Activated CD4-positive, alpha-beta T cell treated with anti-CD3 and anti-CD28 coated beads, Interleukin-2, amount 50 U/mL, for 48 hours (primary cell): ENCODE measurements at regions not wholly inside any gene's neighbourhood (a gene's known extent, or its start where the extent isn't known, plus 50 kb on each side); places are given as distances from the start of the nearest gene placed in this dataset.
A peak's percentile ranks its signal among the peaks of the same experiment; 100 is the strongest.
"Not testable (repeated sequence)": the region's sequence is repeated elsewhere in the genome, so short reads cannot be mapped to it uniquely, and the experiment has no call there.

Experiments
- DNase-seq, 2 experiments: peaks; one replicate each; pipeline ENCODE4 v3.0.0-alpha.2; 2020

DNA sequence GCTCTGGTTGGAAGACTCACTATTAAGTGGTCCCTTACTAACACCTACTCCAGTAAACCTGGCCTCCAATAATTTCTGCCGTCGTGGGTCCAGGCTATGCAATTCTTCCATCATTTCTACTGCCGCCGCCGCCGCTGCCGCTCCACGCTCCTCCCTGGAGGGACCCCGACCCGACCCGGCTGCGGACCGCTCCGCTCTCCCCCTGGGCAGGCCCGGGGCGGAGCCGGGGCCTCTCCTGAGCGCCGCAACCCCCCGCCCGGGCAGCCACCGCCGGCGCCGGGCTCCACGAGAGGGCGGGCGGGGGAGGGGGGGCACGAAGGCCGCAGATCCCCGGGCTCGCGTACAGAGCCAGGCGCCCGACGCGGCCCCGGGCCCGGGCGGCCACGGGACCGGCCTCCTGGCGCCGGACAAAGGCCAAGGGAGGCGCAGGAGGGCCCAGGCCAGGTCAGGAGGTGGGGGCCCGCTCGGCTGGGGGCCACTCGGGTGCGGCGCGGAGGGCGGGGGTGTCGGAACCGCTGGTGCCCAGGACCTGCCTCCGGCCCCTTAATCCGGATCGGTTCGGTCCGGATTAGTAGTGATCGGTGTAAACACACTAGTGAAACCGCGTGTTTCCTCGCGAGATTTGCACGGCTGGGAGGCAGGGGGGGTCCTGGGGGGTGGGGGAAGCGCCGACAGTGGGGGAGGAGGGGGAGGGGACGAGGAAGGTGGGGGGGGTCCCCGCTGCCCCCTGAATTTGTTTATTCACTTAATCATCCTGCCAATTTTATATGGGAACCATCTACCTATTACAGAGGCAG lies 215.1 kb upstream of the CCL2 start:
- DNase-seq, result peak; percentile 13 to 24

- no peak for DNase-seq
Measured at GRCh38 chr17:34045990-34046389, 209.1 kb upstream of the CCL2 start.

GRCh38 chr17:34051046-34051445 lies 204.0 kb upstream of the CCL2 start:
- DNase-seq, result no peak

GRCh38 chr17:34054495-34054894 lies 200.6 kb upstream of the CCL2 start:
- DNase-seq, result no peak

DNA sequence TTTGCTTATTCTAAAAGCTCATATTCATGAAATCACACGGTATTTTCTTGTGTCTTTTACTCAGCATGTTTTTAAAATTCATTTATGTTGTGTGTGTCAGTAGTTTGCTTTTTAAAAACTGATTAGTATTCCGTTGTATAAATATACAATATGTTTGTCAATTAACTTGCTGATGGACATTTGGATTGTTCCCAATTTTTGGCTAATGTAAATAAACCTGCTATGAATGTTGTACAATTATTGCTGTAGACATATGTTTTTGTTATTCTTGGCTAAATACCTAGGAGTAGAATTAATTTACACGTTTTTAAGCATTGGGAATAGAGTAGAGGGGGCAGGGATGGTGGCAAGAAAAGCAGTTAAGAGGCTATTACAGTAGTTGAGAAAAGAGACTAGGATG lies 199.5 kb upstream of the CCL2 start:
- DNase-seq, result no peak

DNA sequence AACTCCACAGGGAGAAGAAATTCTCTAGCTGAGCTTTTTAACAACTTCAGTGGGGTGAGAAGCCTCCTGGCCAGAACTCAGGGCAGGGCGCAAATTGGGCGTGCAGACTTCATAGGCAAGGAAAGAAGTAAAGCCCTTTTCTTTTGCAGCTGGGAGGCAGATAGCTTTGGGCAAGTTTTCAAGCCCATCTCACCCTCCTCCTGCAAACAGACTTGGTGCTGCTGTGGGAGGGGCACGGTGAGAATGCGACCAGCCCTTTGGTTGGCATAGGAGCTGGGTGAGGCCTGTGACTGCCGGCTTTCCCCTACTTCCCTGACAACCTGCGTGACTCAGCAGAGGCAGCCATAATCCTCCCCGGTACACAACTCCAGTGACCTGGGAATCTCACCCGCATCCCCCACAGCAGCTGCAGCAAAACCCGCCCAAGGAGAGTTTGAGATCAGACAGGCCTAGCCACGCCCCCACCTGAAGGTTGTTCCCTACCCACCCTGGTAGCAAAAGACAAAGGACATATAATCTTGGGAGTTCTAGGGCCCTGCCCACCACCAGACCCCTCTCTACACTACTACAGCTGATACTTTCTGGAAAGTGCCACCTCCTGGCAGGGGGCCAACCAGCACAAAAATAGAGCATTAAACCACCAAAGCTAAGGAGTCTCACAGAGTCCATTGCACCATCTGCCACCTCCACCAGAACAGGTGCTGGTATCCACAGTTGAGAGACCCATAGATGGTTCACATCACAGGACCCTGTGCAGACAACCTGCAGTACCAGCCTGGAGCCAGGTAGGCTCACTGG lies 195.5 kb upstream of the CCL2 start:
- no peak for DNase-seq

- no peak for DNase-seq
Measured at GRCh38 chr17:34066528-34066927, 188.6 kb upstream of the CCL2 start.

DNA sequence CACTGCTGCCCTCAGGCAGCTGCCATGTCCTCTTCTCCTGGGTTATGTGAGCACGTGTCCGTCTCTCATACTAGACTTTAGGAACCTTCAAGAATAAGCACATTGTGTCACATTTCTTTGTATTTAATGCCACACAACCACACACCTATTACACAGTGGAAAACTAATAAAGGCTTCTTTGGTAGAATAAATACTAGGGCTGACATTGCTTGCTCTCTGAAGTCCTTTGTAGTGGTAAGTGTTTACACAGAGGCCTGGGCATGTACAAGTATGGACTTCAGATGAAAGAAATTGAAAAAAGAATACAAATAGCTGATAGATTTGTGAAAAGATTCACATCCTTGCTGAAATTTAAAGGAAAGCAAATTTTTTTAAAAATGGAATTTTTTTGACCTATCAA lies 188.1 kb upstream of the CCL2 start:
- DNase-seq, result no peak

DNA sequence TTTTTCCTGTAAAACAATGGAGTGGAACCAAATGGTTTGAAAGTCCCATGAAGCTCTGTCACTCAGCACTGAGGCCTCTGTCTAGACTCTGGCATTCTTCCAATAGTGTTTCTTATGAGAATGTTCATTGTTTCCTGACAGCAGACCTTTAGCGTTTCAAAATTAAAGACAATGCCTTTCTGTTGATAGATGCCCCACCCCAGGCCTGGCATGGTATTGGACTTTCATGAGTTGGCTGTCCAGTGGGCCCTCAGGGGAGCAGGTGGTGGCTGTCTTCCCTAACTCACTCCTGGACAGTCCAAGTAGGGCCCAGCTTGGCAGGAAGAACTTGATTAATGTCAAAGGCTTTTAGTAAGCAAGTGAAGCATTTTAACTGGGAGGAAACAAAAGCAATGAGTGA lies 186.5 kb upstream of the CCL2 start:
- no peak for DNase-seq

GRCh38 chr17:34070712-34071111 lies 184.4 kb upstream of the CCL2 start:
- no peak for DNase-seq

GRCh38 chr17:34071886-34072420 lies 183.1 kb upstream of the CCL2 start:
- no peak for DNase-seq

DNA sequence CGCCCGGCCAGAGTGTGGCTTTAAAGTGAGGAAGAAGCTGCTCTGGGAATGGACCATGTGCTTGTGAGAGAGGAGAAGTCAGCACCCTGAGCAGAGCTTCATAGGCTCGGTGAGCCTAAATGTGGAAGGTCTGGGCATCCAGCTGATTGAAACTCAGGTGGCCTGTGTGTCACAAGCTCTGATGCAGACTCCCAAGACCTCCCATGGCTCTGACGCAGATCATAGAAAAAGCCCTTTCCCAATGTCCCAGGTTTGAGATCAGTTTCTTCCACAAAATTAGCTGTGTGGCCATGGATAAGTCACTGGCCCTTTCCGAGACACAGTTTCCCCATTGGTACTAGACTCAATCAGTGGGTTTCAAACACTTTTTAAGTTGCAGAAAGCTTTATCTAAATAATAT lies 180.0 kb upstream of the CCL2 start:
- DNase-seq, result no peak

GRCh38 chr17:34076743-34077631 lies 178.1 kb upstream of the CCL2 start:
- DNase-seq, result no peak

GRCh38 chr17:34081269-34081668 lies 173.8 kb upstream of the CCL2 start:
- DNase-seq, result no peak

DNA sequence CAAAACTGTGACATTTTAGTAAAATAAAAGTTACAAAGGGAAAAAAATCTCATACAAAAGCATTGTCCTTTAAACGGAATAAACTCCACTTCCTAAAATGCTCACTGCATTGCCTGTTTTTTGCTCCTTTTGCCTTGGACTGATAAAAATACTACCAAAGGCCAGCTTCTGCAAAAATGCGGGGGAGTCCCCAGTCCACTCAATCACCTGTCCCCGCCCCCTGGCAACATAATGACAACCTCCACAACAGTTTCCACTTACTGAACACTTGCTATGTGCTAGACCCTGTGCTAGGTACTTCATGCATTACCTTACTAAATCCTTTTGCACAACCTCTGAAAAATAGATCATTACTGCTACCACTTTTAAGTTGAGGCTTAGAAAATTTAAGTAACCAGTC lies 172.7 kb upstream of the CCL2 start:
- no peak for DNase-seq

GRCh38 chr17:34089042-34089441 lies 166.0 kb upstream of the CCL2 start:
- not testable (repeated sequence) for DNase-seq

DNA sequence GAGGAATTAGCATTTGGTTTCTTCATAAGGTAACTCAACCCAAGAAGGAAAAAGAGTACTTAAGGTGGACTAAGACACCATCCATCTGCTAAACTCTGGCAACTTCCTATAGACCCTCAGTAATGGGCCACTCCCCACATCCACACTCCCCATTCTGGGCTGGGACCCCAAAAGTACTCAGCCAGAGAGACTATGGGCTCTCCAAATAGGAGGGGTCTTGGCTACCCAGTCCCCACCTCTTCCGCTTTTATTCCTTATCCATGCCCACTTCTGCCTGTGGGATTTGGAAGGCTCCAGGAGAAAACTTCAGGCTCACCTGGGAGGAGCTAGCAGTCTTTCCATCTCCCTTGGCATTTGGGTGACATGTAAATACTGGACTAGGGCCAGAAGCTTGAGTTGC lies 164.5 kb upstream of the CCL2 start:
- no peak for DNase-seq

DNA sequence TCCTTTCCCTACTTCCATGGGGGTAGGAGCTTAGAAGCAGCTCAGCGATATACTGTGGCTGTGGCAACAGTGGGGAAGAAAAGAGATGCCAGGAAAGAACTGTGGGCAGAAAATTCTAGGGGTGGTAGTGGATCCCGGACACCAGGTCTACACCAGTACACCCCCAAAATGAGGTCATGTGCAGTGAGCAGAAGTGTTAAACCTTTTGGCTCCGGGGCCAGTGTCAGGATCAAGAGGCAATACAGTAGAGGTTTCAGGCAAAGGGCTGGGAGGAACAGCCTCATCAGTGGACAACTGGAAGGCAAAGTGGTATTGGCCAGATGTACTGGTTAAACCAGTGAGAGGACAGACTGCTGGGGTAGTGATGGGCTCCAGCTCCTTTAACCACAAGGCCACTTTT lies 163.1 kb upstream of the CCL2 start:
- DNase-seq, result no peak

DNA sequence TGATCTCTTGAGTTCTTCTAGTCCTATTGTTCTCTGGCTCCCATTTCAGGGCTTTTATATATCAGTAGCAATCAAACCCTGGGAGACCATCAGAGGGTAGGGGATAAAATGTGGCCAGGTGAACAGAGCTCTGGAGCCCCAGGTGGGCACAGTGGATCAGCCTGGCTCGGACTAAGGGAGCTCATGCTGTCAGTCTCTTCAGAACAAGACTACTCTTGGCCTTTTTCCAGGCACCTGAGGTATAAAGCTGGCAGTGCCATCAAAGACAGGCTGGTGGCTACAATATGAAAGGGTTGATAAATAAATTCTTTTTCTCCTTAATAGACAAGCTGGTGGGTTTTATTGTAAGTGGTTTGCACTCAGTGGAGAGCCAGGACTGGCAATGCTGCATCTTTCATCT lies 160.0 kb upstream of the CCL2 start:
- no peak for DNase-seq

GRCh38 chr17:34098699-34099098 lies 156.4 kb upstream of the CCL2 start:
- no peak for DNase-seq

DNA sequence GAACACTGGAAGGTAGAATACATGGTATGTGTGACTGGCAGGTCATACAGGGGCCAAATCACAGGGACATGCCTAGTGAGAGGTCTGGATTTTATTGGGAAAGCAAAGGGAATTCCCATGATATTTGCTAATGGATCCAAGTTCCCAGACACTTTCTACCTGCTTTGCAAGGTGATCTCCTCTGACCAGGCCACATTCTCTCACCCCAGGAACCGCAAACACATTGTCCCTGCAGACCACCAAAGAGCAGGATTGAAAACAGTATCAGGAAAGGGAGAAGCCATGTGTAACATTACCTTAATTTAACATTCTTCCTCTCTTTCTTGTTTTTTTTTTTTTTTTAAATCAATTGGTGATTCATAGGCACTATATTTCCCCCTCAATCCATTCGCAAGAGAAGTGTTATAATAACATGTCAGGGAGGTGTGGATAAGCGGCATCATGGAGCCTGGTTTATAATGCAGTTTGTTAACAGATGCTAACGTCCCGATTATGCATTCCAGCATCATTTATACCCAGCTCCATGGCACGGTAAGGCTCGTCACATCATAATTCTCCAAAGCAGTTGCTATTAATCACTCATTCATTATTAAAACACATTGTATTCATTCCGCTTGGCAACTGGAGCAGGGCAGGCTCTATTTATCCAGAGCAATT lies 155.1 kb upstream of the CCL2 start:
- DNase-seq, result no peak

- no peak for DNase-seq
Measured at GRCh38 chr17:34107019-34107418, 148.1 kb upstream of the CCL2 start.

DNA sequence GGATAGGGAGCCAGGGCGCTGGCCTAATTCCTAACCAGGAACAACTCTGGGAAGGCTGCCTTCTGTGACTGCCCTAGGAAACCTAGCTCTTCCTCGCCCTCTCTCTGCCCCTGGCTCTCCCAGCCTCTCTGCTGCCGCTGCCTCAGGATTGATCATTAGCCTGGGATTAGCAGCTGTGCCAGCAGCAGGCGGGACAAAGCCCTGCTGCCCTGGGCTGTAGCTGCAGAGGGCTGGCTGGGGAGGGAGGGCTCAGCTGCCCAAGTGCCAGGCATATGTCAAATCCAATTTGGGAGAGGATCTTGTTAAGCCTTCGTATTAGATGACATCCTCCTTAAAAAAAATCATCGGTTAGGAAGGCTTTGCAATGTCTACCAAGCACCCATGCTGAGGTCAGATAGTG lies 144.8 kb upstream of the CCL2 start:
- DNase-seq, result no peak
